ENCODE measurements at regions not wholly inside any gene's neighbourhood (a gene's known extent, or its start where the extent isn't known, plus 50 kb on each side); places are given as distances from the start of the nearest gene placed in this dataset.

DNA sequence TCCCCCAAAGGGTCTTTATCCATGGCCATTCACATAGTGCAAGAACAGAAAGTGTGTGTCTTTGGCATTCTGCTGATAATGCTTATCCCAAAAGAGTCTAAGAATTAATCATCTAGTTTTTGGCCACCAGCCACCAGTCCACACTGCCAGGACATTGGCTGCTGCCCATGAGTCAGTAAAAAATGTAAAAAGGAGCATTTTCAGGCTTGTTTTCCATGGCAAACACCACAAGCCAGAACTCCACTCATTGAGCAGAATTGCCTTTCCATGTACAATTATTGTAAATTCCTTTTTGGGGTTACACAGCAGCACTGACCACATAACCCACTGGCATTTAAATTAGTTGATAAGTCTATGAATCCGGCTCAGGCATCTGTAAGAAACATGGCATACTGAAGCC is 89.2 kb upstream of the PRDX4 start:
- intact Hi-C loops (cut with micrococcal nuclease), result no loop called here
- no peak overlapping the region for H3K27ac Mint-ChIP-seq
- POLR2A ChIA-PET, result no interaction called here
- no peak overlapping the region for H2AFZ ChIP-seq (ENCODE audit: insufficient read depth, low read depth, low read length, poor library complexity, severe bottlenecking)
- no peak overlapping the region for H3K27ac ChIP-seq (ENCODE audit: low read length in 2 of 2)
- no peak overlapping the region for H3K4me3 ChIP-seq (ENCODE audit: control extremely low read depth in 1 of 5, extremely low read depth in 1 of 5, insufficient read depth in 1 of 5, low read depth in 2 of 5, low read length in 4 of 5)
- H3K9ac ChIP-seq (ENCODE audit: low read length), result no peak overlapping the region
- no peaks in the 10 kb centered on the region for H3K4me1 Mint-ChIP-seq
- no peaks in the 10 kb centered on the region for H3K79me2 ChIP-seq (ENCODE audit: control insufficient read depth, insufficient read depth, low read length)
- H3K4me2 ChIP-seq (replicated peaks; ENCODE audit: low read depth, low read length, poor library complexity, severe bottlenecking), result no peak overlapping the region
- no peaks in the 10 kb centered on the region for H3K27me3 Mint-ChIP-seq
- no peak for ATAC-seq (ENCODE audit: low read depth)
- H3K36me3 ChIP-seq (replicated peaks in 1 of 2; ENCODE audit: control extremely low read depth in 1 of 2, control insufficient read depth in 1 of 2, extremely low read depth in 1 of 2, insufficient read depth in 2 of 2, low read length in 1 of 2), result no peaks in the 10 kb centered on the region
- H4K20me1 ChIP-seq (ENCODE audit: control insufficient read depth, insufficient read depth, low read length, poor library complexity, severe bottlenecking), result no peaks in the 10 kb centered on the region
- no peaks in the 10 kb centered on the region for H3K4me1 ChIP-seq (ENCODE audit: control insufficient read depth in 2 of 2, insufficient read depth in 2 of 2, low read length in 2 of 2)
- 100% methylated on average over 1 of the region's 1 CpG for WGBS (ENCODE audit: insufficient coverage)
- CTCF ChIA-PET, result no interaction called here
- peaks cover 2% of the 10 kb centered on the region for H3K9me3 Mint-ChIP-seq (ENCODE audit: insufficient read depth)
- DNase-seq, result no peak
- H3K27me3 ChIP-seq (replicated peaks in 1 of 4; ENCODE audit: control extremely low read depth in 1 of 4, control insufficient read depth in 3 of 4, insufficient read depth in 4 of 4, low read length in 3 of 4), result no peaks in the 10 kb centered on the region
- H3K4me3 Mint-ChIP-seq, result no peak overlapping the region
- H3K9me3 ChIP-seq (ENCODE audit: control extremely low read depth in 1 of 3, control insufficient read depth in 2 of 3, insufficient read depth in 1 of 3, low read length in 2 of 3), result no peaks in the 10 kb centered on the region
- TF ChIP-seq, protein P1, sequence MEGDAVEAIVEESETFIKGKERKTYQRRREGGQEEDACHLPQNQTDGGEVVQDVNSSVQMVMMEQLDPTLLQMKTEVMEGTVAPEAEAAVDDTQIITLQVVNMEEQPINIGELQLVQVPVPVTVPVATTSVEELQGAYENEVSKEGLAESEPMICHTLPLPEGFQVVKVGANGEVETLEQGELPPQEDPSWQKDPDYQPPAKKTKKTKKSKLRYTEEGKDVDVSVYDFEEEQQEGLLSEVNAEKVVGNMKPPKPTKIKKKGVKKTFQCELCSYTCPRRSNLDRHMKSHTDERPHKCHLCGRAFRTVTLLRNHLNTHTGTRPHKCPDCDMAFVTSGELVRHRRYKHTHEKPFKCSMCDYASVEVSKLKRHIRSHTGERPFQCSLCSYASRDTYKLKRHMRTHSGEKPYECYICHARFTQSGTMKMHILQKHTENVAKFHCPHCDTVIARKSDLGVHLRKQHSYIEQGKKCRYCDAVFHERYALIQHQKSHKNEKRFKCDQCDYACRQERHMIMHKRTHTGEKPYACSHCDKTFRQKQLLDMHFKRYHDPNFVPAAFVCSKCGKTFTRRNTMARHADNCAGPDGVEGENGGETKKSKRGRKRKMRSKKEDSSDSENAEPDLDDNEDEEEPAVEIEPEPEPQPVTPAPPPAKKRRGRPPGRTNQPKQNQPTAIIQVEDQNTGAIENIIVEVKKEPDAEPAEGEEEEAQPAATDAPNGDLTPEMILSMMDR (IDR thresholded peaks at IDR 0.05), result no peak
- TF ChIP-seq EZH2 (IDR thresholded peaks at IDR 0.05; ENCODE audit: borderline replicate concordance, insufficient read depth, low read depth, low read length, poor library complexity, severe bottlenecking), result no peak

DNA sequence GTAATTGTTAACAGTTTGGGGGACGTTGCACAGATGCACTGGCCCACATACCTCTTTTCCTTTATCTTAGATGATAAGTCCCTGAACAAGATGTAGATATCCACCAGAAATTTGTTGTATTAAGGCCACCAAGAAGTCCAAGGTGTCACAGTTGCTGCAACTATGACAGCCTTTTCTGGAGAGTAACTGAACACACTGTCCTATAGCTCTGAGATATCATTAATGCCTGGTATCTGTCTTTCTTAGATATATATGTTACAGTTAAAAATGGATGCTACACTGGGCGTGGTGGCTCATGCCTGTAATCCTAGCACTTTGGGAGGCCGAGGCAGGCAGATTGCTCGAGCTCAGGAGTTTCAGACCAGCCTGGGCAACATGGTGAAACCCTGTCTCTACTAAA is 77.8 kb upstream of the PRDX4 start:
- H3K27ac ChIP-seq (ENCODE audit: low read length in 2 of 2), result no peak overlapping the region
- no peak overlapping the region for H3K4me2 ChIP-seq (replicated peaks; ENCODE audit: low read depth, low read length, poor library complexity, severe bottlenecking)
- H3K4me3 Mint-ChIP-seq, result no peak overlapping the region
- TF ChIP-seq EZH2 (IDR thresholded peaks at IDR 0.05; ENCODE audit: borderline replicate concordance, insufficient read depth, low read depth, low read length, poor library complexity, severe bottlenecking), result no peak
- TF ChIP-seq, protein P1 (IDR thresholded peaks at IDR 0.05), result no peak
- no peaks in the 10 kb centered on the region for H3K9me3 ChIP-seq (ENCODE audit: control extremely low read depth in 1 of 3, control insufficient read depth in 2 of 3, insufficient read depth in 1 of 3, low read length in 2 of 3)
- intact Hi-C loops (cut with micrococcal nuclease), result no loop called here
- no peaks in the 10 kb centered on the region for H3K4me1 ChIP-seq (ENCODE audit: control insufficient read depth in 2 of 2, insufficient read depth in 2 of 2, low read length in 2 of 2)
- H3K36me3 ChIP-seq (replicated peaks in 1 of 2; ENCODE audit: control extremely low read depth in 1 of 2, control insufficient read depth in 1 of 2, extremely low read depth in 1 of 2, insufficient read depth in 2 of 2, low read length in 1 of 2), result no peaks in the 10 kb centered on the region
- H4K20me1 ChIP-seq (ENCODE audit: control insufficient read depth, insufficient read depth, low read length, poor library complexity, severe bottlenecking), result no peaks in the 10 kb centered on the region
- H2AFZ ChIP-seq (ENCODE audit: insufficient read depth, low read depth, low read length, poor library complexity, severe bottlenecking), result no peak overlapping the region
- peaks cover 3% of the 10 kb centered on the region for H3K27me3 Mint-ChIP-seq
- no peak overlapping the region for H3K4me3 ChIP-seq (ENCODE audit: control extremely low read depth in 1 of 5, extremely low read depth in 1 of 5, insufficient read depth in 1 of 5, low read depth in 2 of 5, low read length in 4 of 5)
- ATAC-seq (ENCODE audit: low read depth) (no peak), DNase-seq (no peak)
- H3K79me2 ChIP-seq (ENCODE audit: control insufficient read depth, insufficient read depth, low read length), result no peaks in the 10 kb centered on the region
- ChIA-PET POLR2A (no interaction called here), CTCF (no interaction called here)
- no CpG with 5 or more reads among the region's 4 CpGs for WGBS (ENCODE audit: insufficient coverage)
- H3K9ac ChIP-seq (ENCODE audit: low read length), result no peak overlapping the region
- no peaks in the 10 kb centered on the region for H3K9me3 Mint-ChIP-seq (ENCODE audit: insufficient read depth)
- H3K4me1 Mint-ChIP-seq, result no peaks in the 10 kb centered on the region
- H3K27ac Mint-ChIP-seq, result no peak overlapping the region
- no peaks in the 10 kb centered on the region for H3K27me3 ChIP-seq (replicated peaks in 1 of 4; ENCODE audit: control extremely low read depth in 1 of 4, control insufficient read depth in 3 of 4, insufficient read depth in 4 of 4, low read length in 3 of 4)
